ENCODE measurements at regions not wholly inside any gene's neighbourhood (a gene's known extent, or its start where the extent isn't known, plus 50 kb on each side); places are given as distances from the start of the nearest gene placed in this dataset.

- TF ChIP-seq JUND (IDR thresholded peaks at IDR 0.05; ENCODE audit: low read length) (no peak), CTCF (IDR thresholded peaks at IDR 0.05; ENCODE audit: control extremely low read depth in 1 of 3, insufficient read depth in 1 of 3, low read depth in 1 of 3, low read length in 3 of 3) (no peak), RFX5 (IDR thresholded peaks at IDR 0.05; ENCODE audit: borderline replicate concordance, low read depth, low read length) (no peak), NANOG (IDR thresholded peaks at IDR 0.05; ENCODE audit: insufficient read depth, low read depth, low read length, poor library complexity, severe bottlenecking) (no peak), KDM1A (IDR thresholded peaks at IDR 0.05; ENCODE audit: borderline replicate concordance, low read length) (no peak), POLR2A (IDR thresholded peaks at IDR 0.05; ENCODE audit: control extremely low read depth in 1 of 2, low read depth in 2 of 2, low read length in 2 of 2) (no peak), EZH2 (IDR thresholded peaks at IDR 0.05; ENCODE audit: low read depth, low read length, severe bottlenecking) (no peak), SRF (IDR thresholded peaks at IDR 0.05; ENCODE audit: low read depth, low read length) (no peak)
Measured at GRCh38 chr14:29165431-29165830, 398.8 kb downstream of the FOXG1 start.
